ENCODE measurements at regions not wholly inside any gene's neighbourhood (a gene's known extent, or its start where the extent isn't known, plus 50 kb on each side); places are given as distances from the start of the nearest gene placed in this dataset.

- DNase-seq, result no peak
Measured at GRCh38 chr5:38207343-38207742, 51.0 kb upstream of the EGFLAM start.

- DNase-seq, result no peak
Measured at GRCh38 chr5:38202741-38203140, 55.6 kb upstream of the EGFLAM start.

- no peak for DNase-seq
Measured at GRCh38 chr5:38200872-38201557, 57.3 kb upstream of the EGFLAM start.

GRCh38 chr5:38197118-38197517 lies 61.2 kb upstream of the EGFLAM start:
- no peak for DNase-seq

GRCh38 chr5:38193015-38193581 lies 65.3 kb upstream of the EGFLAM start:
- DNase-seq, result peak; percentile 82

GRCh38 chr5:38191693-38192092 lies 66.7 kb upstream of the EGFLAM start:
- no peak for DNase-seq

GRCh38 chr5:38190111-38190510 lies 68.2 kb upstream of the EGFLAM start:
- DNase-seq, result no peak

- no peak for DNase-seq
Measured at GRCh38 chr5:38189081-38189504, 69.3 kb upstream of the EGFLAM start.

GRCh38 chr5:38188591-38188990 lies 69.8 kb upstream of the EGFLAM start:
- DNase-seq, result no peak

GRCh38 chr5:38187532-38187931 lies 70.8 kb upstream of the EGFLAM start:
- DNase-seq, result no peak

- no peak for DNase-seq
Measured at GRCh38 chr5:38184627-38185026, 73.7 kb upstream of the EGFLAM start.

GRCh38 chr5:38182991-38183390 lies 75.4 kb upstream of the EGFLAM start:
- DNase-seq, result no peak

GRCh38 chr5:38168029-38168428 lies 90.3 kb upstream of the EGFLAM start:
- DNase-seq, result no peak

- no peak for DNase-seq
Measured at GRCh38 chr5:38167562-38167996, 90.8 kb upstream of the EGFLAM start.

GRCh38 chr5:38166832-38167231 lies 91.5 kb upstream of the EGFLAM start:
- no peak for DNase-seq

- DNase-seq, result no peak
Measured at GRCh38 chr5:38165435-38165834, 92.9 kb upstream of the EGFLAM start.

- DNase-seq, result no peak
Measured at GRCh38 chr5:38164776-38165399, 93.5 kb upstream of the EGFLAM start.

- no peak for DNase-seq
Measured at GRCh38 chr5:38163636-38164237, 94.6 kb upstream of the EGFLAM start.

GRCh38 chr5:38162625-38163024 lies 95.7 kb upstream of the EGFLAM start:
- DNase-seq, result no peak

- no peak for DNase-seq
Measured at GRCh38 chr5:38157024-38157423, 101.3 kb upstream of the EGFLAM start.

GRCh38 chr5:38154615-38155204 lies 103.6 kb upstream of the EGFLAM start:
- DNase-seq, result no peak

GRCh38 chr5:38151878-38152277 lies 106.5 kb upstream of the EGFLAM start:
- no peak for DNase-seq

- no peak for DNase-seq
Measured at GRCh38 chr5:38149815-38150195, 108.6 kb upstream of the EGFLAM start.
